Ishikawa (cell line): ENCODE measurements at regions not wholly inside any gene's neighbourhood (a gene's known extent, or its start where the extent isn't known, plus 50 kb on each side); places are given as distances from the start of the nearest gene placed in this dataset.

Source experiments
- CEBPB ChIP-seq: IDR thresholded peaks from 2 replicates; pipeline ENCODE4 v1.6.1; 2012
- CREB1 ChIP-seq: IDR thresholded peaks from 2 replicates; pipeline ENCODE4 v1.6.1; 2012; ENCODE audit warnings: low read depth
- EGR1 ChIP-seq: IDR thresholded peaks from 2 replicates; pipeline ENCODE4 v1.6.1; 2012
- EP300 ChIP-seq: IDR thresholded peaks from 2 replicates; pipeline ENCODE4 v1.6.1; 2012; ENCODE audit warnings: borderline replicate concordance
- FOXM1 ChIP-seq: IDR thresholded peaks from 2 replicates; pipeline ENCODE4 v1.6.1; 2012; ENCODE audit warnings: low read depth, borderline replicate concordance
- NFIC ChIP-seq: IDR thresholded peaks from 2 replicates; pipeline ENCODE4 v1.6.1; 2012
- RAD21 ChIP-seq: IDR thresholded peaks from 2 replicates; pipeline ENCODE4 v1.6.1; 2012; ENCODE audit warnings: low read depth
- TAF1 ChIP-seq: IDR thresholded peaks from 2 replicates; pipeline ENCODE4 v1.6.1; 2012; ENCODE audit warnings: low read depth, mild to moderate bottlenecking
- TCF12 ChIP-seq: IDR thresholded peaks from 2 replicates; pipeline ENCODE4 v1.6.1; 2012; ENCODE audit warnings: low read depth
- TEAD4 ChIP-seq: IDR thresholded peaks from 2 replicates; pipeline ENCODE4 v1.6.1; 2012
- YY1 ChIP-seq: IDR thresholded peaks from 2 replicates; pipeline ENCODE4 v1.6.1; 2012; ENCODE audit warnings: low read depth
- ZBTB7A ChIP-seq: IDR thresholded peaks from 2 replicates; pipeline ENCODE4 v1.6.1; 2012; ENCODE audit warnings: low read depth
- TF ChIP-seq, protein P1 (sequence below): IDR thresholded peaks from 2 replicates; pipeline ENCODE4 v1.6.1; 2012
- TF ChIP-seq, protein P2 (sequence below): IDR thresholded peaks from 2 replicates; pipeline ENCODE4 v1.6.1; 2012; ENCODE audit warnings: low read depth, mild to moderate bottlenecking
- TF ChIP-seq, protein P3 (sequence below): IDR thresholded peaks from 2 replicates; pipeline ENCODE4 v1.6.1; 2012

DNA sequence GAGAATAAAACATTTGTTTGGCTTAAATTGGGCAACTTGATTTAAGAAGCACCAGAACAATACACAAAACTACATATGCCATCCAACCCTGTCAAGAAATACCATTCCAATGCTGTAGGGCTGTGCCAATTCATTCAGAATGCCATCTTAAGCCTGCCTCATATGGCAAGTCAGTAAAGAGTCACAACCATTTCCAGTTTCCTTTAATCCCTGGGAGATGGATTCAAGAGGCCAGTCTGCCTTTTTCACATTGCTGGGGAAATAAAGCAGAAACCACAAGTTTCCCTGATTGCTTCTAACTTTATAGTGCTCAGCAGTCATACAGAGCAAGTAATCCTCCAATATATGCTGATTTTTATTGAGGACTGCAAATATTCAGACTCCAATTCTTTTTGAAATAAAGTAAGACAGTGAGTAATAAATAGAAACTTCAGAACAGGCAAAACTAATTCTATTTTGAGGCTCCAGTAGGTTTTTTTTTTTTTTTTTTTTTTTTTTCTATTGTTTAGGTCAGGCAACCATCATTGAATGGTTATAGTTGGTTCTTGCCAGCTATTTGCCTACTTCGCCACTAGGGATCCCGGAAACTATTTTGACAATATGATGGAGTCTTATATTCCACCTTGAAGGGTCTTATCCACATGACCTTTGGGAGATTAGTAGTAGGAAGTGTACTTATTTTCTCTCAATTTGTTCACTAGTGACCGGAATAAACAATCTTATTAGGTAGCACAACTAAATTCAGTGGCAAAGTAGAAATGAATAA, 400.9 kb upstream of the MEF2C start:
- no peak for TF ChIP-seq YY1

DNA sequence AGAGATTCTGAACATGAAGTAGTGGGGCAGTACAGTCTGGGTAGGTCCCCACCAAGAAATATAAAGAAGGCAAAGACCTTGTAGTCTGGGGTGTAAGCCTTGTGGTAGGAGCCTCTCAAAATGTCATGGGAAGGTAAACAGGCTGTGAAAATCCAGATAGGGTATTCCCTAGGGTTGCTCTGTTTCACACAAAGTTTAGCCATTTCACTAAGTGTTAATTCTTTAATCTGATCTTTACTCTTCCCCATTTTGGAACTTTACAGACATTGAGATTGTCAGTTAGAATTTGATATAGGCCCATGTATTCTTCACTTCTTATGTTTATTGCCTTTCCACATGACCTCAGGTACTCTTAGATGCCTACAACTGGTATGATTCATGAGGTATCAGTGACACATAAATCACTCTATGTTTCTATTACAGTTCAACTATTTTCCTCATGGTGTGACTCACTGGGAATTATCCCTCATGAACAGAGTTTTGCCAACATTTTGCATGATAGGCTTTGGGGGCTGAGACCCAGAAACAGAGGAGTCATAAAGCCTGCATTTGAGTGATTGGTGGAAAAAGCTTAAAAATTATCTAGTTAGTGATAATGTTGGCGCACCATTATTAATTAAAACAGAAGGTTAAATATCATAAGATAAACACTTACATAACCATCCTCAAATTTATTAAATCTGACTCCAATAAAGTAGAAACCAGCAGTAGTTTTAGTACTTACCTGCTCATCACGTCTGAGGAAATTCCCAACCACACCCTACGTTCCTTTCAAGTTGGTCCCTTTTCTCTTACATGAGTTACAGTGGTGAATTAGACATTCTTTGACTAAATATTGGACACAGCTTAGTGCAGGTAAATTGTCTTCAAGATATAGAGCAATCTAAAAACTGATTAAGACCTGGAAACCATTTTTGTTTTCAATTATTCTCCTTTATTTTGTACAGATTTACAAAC, 399.8 kb upstream of the MEF2C start:
- TF ChIP-seq ZBTB7A: no peak
- TF ChIP-seq CREB1: no peak
- no peak for TF ChIP-seq NFIC
- TF ChIP-seq, protein P1, sequence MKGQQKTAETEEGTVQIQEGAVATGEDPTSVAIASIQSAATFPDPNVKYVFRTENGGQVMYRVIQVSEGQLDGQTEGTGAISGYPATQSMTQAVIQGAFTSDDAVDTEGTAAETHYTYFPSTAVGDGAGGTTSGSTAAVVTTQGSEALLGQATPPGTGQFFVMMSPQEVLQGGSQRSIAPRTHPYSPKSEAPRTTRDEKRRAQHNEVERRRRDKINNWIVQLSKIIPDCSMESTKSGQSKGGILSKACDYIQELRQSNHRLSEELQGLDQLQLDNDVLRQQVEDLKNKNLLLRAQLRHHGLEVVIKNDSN: no peak
- TF ChIP-seq EGR1: no peak
- TF ChIP-seq CEBPB: no peak
- TF ChIP-seq EP300: no peak

- TF ChIP-seq RAD21: no peak
- TF ChIP-seq, protein P2, sequence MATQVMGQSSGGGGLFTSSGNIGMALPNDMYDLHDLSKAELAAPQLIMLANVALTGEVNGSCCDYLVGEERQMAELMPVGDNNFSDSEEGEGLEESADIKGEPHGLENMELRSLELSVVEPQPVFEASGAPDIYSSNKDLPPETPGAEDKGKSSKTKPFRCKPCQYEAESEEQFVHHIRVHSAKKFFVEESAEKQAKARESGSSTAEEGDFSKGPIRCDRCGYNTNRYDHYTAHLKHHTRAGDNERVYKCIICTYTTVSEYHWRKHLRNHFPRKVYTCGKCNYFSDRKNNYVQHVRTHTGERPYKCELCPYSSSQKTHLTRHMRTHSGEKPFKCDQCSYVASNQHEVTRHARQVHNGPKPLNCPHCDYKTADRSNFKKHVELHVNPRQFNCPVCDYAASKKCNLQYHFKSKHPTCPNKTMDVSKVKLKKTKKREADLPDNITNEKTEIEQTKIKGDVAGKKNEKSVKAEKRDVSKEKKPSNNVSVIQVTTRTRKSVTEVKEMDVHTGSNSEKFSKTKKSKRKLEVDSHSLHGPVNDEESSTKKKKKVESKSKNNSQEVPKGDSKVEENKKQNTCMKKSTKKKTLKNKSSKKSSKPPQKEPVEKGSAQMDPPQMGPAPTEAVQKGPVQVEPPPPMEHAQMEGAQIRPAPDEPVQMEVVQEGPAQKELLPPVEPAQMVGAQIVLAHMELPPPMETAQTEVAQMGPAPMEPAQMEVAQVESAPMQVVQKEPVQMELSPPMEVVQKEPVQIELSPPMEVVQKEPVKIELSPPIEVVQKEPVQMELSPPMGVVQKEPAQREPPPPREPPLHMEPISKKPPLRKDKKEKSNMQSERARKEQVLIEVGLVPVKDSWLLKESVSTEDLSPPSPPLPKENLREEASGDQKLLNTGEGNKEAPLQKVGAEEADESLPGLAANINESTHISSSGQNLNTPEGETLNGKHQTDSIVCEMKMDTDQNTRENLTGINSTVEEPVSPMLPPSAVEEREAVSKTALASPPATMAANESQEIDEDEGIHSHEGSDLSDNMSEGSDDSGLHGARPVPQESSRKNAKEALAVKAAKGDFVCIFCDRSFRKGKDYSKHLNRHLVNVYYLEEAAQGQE: no peak
- no peak for TF ChIP-seq ZBTB7A
- no peak for TF ChIP-seq NFIC
- TF ChIP-seq TEAD4: no peak
- no peak for TF ChIP-seq TCF12
- no peak for TF ChIP-seq CEBPB
- no peak for TF ChIP-seq FOXM1
- TF ChIP-seq EGR1: no peak
- TF ChIP-seq, protein P1: no peak
Observed at GRCh38 chr5:89281766-89282553, 399.0 kb upstream of the MEF2C start.

- TF ChIP-seq RAD21 (no peak), YY1 (no peak), CEBPB (no peak), ZBTB7A (no peak), CREB1 (no peak), EGR1 (no peak), NFIC (no peak), EP300 (no peak), TAF1 (no peak), TCF12 (no peak), FOXM1 (no peak), TEAD4 (no peak)
- TF ChIP-seq, protein P3, sequence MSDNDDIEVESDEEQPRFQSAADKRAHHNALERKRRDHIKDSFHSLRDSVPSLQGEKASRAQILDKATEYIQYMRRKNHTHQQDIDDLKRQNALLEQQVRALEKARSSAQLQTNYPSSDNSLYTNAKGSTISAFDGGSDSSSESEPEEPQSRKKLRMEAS: no peak
- TF ChIP-seq, protein P2: no peak
- TF ChIP-seq, protein P1: no peak
Observed at GRCh38 chr5:89281211-89281610, 398.2 kb upstream of the MEF2C start.
